ENCODE measurements at regions not wholly inside any gene's neighbourhood (a gene's known extent, or its start where the extent isn't known, plus 50 kb on each side); places are given as distances from the start of the nearest gene placed in this dataset.

GRCh38 chr3:25143356-25144025 lies 284.6 kb upstream of the RARB start:
- TF ChIP-seq HOXB13 (CRISPR knock-in tag; IDR thresholded peaks at IDR 0.05; ENCODE audit: low read depth) (no peak), EP300 (IDR thresholded peaks at IDR 0.05) (no peak), RFX5 (IDR thresholded peaks at IDR 0.05) (no peak), PBX3 (IDR thresholded peaks at IDR 0.05) (no peak), CTCF (IDR thresholded peaks at IDR 0.05) (no peak), RNF2 (IDR thresholded peaks at IDR 0.05; ENCODE audit: borderline replicate concordance, low read depth) (no peak)
